ENCODE measurements at regions not wholly inside any gene's neighbourhood (a gene's known extent, or its start where the extent isn't known, plus 50 kb on each side); places are given as distances from the start of the nearest gene placed in this dataset.

DNA sequence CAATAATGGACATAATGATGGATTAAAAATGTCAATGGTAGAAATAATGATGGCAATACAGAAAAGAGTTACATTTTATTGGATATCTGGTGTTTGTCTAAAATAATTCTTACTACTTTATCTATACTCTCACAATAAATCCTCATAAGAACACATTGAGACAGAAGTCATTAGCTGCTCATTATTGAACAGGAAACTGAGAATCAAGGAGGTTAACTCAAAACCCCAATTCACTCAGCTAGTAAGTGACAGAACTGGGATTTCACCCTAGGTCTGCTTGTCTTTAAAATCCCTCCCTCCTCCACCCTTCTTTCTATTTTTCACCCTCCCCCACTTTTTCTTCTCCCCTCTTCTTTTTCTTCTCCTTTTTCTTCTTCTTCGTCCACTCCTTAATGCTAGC lies 285.8 kb upstream of the TNC start:
- H3K4me1 ChIP-seq (ENCODE audit: low read depth, poor library complexity, severe bottlenecking), result no peaks in the 10 kb centered on the region

DNA sequence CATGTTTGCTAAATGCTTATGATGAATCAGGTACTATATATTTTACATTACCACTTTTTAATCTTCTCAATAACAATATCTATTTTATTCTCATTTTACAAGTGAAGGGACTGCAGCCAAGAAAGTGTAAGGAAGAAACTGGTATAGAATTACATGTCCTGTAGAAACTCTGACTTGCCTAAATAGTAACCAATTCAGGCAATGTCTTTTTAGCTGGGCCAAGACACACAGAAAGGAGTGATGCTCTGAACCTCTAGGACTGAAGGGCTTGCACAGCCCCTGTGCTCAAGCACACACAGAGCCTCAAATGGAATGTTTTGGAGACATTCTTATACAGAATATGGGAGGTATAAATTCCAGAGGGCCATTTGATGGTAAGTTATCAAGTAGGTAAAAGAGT lies 286.4 kb upstream of the TNC start:
- Histone ChIP-seq H3K27me3 (ENCODE audit: insufficient read depth, low read depth) (no peaks in the 10 kb centered on the region), H3K27ac (no peak overlapping the region), H3K4me1 (ENCODE audit: low read depth, poor library complexity, severe bottlenecking) (no peaks in the 10 kb centered on the region), H3K9ac (no peak overlapping the region), H3K36me3 (ENCODE audit: insufficient read depth) (no peaks in the 10 kb centered on the region), H2AFZ (ENCODE audit: low read depth) (no peak overlapping the region), H3K4me2 (no peak overlapping the region), H3K4me3 (IDR thresholded peaks at IDR 0.05; ENCODE audit: insufficient read depth, low read depth, low read length) (no peak overlapping the region), H3K79me2 (ENCODE audit: insufficient read depth, low read depth) (no peaks in the 10 kb centered on the region), H4K20me1 (ENCODE audit: insufficient read depth) (no peaks in the 10 kb centered on the region)
- TF ChIP-seq CTCF (conservative IDR thresholded peaks at IDR 0.05; ENCODE audit: low read depth, low read length), result no peak

More for the DNA sequence above, 285.8 kb upstream of the TNC start:
- no peak overlapping the region for H3K27ac ChIP-seq
- H3K36me3 ChIP-seq (ENCODE audit: insufficient read depth), result no peaks in the 10 kb centered on the region
- no peak overlapping the region for H2AFZ ChIP-seq (ENCODE audit: low read depth)
- no peaks in the 10 kb centered on the region for H3K27me3 ChIP-seq (ENCODE audit: insufficient read depth, low read depth)
- H3K79me2 ChIP-seq (ENCODE audit: insufficient read depth, low read depth), result no peaks in the 10 kb centered on the region
- no peak for TF ChIP-seq CTCF (conservative IDR thresholded peaks at IDR 0.05; ENCODE audit: low read depth, low read length)
- H4K20me1 ChIP-seq (ENCODE audit: insufficient read depth), result no peaks in the 10 kb centered on the region
- no peak overlapping the region for H3K4me2 ChIP-seq
- no peak overlapping the region for H3K9ac ChIP-seq
- H3K4me3 ChIP-seq (IDR thresholded peaks at IDR 0.05; ENCODE audit: insufficient read depth, low read depth, low read length), result no peak overlapping the region

- no peak overlapping the region for H3K9ac ChIP-seq
Observed at GRCh38 chr9:115411516-115411915, 293.6 kb upstream of the TNC start.

DNA sequence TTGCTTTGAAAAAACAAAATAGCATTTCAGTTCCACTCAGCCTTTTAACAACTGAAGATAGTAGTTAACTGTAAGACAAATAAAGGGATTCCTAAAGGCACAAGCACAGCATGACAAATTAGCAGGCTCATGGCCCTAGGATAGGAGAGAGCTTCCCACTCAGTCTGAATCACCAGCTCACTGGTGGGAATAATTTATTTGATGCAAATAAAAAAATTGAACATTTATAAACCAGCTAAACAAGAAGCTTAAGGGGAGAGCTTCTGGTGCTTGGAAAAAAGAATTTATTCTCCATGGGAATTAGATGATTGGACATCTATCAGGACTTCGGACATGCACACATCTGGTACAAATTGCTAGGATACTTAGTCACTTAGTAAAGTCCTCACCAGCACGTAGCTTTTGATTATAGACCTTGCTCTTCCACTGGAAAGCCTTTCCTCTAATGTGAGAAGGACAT lies 294.1 kb upstream of the TNC start:
- Histone ChIP-seq H3K27ac (no peak overlapping the region), H3K4me1 (ENCODE audit: low read depth, poor library complexity, severe bottlenecking) (no peaks in the 10 kb centered on the region), H3K27me3 (ENCODE audit: insufficient read depth, low read depth) (no peaks in the 10 kb centered on the region), H3K9ac (no peak overlapping the region), H2AFZ (ENCODE audit: low read depth) (no peak overlapping the region), H3K4me2 (no peak overlapping the region), H4K20me1 (ENCODE audit: insufficient read depth) (no peaks in the 10 kb centered on the region), H3K36me3 (ENCODE audit: insufficient read depth) (no peaks in the 10 kb centered on the region), H3K79me2 (ENCODE audit: insufficient read depth, low read depth) (no peaks in the 10 kb centered on the region), H3K4me3 (IDR thresholded peaks at IDR 0.05; ENCODE audit: insufficient read depth, low read depth, low read length) (no peak overlapping the region)
- no peak for TF ChIP-seq CTCF (conservative IDR thresholded peaks at IDR 0.05; ENCODE audit: low read depth, low read length)

More at GRCh38 chr9:115411516-115411915, 293.6 kb upstream of the TNC start:
- no peaks in the 10 kb centered on the region for H3K79me2 ChIP-seq (ENCODE audit: insufficient read depth, low read depth)
- TF ChIP-seq CTCF (conservative IDR thresholded peaks at IDR 0.05; ENCODE audit: low read depth, low read length), result no peak
- no peaks in the 10 kb centered on the region for H3K36me3 ChIP-seq (ENCODE audit: insufficient read depth)
- no peak overlapping the region for H2AFZ ChIP-seq (ENCODE audit: low read depth)
- no peaks in the 10 kb centered on the region for H3K27me3 ChIP-seq (ENCODE audit: insufficient read depth, low read depth)
- H3K4me1 ChIP-seq (ENCODE audit: low read depth, poor library complexity, severe bottlenecking), result no peaks in the 10 kb centered on the region
- no peak overlapping the region for H3K27ac ChIP-seq
- no peak overlapping the region for H3K4me3 ChIP-seq (IDR thresholded peaks at IDR 0.05; ENCODE audit: insufficient read depth, low read depth, low read length)
- H4K20me1 ChIP-seq (ENCODE audit: insufficient read depth), result no peaks in the 10 kb centered on the region
- H3K4me2 ChIP-seq, result no peak overlapping the region
